IPS-NIHi7 (cell line): ENCODE measurements at regions not wholly inside any gene's neighbourhood (a gene's known extent, or its start where the extent isn't known, plus 50 kb on each side); places are given as distances from the start of the nearest gene placed in this dataset.

Experiments used
- DNase-seq: peaks from one replicate; pipeline ENCODE4 v3.0.0; 2012; ENCODE audit warnings: mixed read lengths; ENCODE audit errors: extremely low spot score

DNA sequence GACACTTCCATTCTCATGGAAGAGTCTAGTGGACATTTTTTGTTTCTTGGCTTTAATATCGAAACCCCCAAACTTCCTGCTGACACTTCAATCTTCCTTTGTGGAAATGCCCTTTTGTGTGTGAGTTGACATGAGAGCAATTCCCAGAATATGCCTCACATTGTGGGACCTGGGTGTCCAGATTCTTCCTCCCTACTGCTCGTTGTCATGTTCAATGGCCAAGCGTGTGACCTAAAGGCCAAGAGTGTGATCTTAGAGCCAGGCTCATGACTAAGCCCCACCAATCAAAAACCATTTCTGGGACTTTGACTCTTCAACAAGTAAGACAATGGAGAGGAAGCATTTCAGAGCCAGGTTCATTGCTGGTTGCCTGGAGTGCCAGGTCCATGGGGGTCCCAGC, 52.5 kb upstream of the BMPER start:
- DNase-seq = no peak

DNA sequence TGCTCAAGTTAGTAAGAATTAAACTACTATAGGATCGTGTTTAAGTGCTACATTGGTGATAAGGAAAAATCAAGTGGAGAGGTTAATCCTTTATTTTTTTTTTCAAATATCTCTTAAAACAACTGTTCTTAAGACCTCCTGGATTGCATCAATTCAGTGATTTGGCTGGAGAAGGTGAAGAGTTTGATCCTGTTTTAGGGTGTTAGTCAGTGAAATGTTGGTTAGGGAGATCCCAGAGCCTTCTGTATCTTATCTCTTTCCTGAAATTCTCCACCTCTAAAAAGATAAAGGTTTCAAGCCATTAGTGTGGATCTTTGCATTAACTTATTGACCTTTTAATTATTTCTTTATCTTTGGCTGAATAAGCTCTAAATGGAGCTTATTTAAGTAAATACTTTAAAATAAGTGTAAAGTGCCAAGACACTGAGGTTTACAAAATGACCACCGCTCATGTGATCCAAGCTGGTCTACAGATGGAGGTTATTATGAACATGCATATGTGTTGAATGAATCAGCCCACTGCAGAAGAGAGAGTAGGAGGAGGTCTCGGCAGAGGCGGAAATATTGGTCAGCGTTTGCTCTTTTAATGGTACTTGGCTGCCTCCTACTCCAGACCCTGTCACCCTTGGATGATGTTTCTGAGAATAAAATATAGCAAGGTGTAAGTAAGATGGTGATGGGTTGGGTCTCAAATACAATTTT, 51.8 kb upstream of the BMPER start:
- DNase-seq = no peak

DNA sequence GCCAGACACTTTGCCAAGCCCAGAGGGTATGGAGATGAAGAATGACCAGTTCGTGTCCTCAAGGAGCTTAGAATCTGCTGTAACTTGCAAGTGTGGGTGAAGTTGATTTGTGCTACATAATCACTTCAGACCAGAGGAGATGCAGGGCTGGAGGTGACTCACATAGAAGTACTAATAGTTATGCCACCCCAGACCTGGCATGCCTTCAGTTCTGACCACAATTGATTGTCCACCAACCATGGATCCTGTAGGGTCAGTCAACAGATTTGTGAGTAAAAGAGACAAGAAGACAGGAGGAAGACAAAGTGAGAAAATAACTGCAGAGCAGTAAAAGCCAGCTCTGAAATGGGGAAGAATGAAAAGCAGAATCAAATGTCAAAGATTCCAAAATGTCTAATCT, 51.2 kb upstream of the BMPER start:
- no peak for DNase-seq

DNA sequence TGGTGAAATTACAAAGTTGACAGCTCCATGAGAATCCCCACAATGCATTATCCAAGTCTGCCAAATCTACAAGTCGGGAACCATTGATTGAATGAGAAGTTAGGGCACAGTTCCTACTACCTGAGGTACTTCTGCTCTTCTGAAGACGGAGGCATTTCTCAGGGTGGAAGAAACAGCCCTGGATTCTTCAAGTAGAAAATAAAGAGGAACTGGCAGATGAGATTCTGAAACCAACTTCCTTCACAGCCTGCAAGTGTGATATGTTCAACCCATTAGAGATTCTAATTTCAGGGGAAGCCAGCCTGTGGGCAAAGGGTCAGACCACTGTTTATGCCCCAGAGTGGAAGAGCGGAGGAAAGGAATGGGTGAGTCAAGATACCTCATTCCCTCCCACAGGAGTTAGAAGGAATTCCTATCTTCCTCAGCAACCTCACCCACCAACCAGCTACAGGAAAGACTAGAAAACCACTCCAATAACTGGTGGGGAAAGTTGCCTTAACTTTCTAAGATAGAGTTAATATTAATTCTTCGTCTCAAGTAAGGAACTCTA, 50.5 kb upstream of the BMPER start:
- DNase-seq = no peak
